NCI-H526 (cell line): ENCODE measurements at regions not wholly inside any gene's neighbourhood (a gene's known extent, or its start where the extent isn't known, plus 50 kb on each side); places are given as distances from the start of the nearest gene placed in this dataset.
A peak's percentile ranks its signal among the peaks of the same experiment; 100 is the strongest.
"Not testable (repeated sequence)": the region's sequence is repeated elsewhere in the genome, so short reads cannot be mapped to it uniquely, and the experiment has no call there.

Experiments used
- DNase-seq, 2 experiments: peaks; one replicate each; lab custom pipeline; 2025; lab: John Stamatoyannopoulos, UW

GRCh38 chr6:147909640-147910039 is 401.1 kb downstream of the SAMD5 start:
- no peak for DNase-seq

GRCh38 chr6:147910281-147910680 is 401.8 kb downstream of the SAMD5 start:
- no peak for DNase-seq

GRCh38 chr6:147911057-147911456 is 402.6 kb downstream of the SAMD5 start:
- DNase-seq: no peak

- DNase-seq: no peak
These were observed 403.2 kb downstream of the SAMD5 start for GRCh38 chr6:147911686-147912085.

GRCh38 chr6:147922799-147923198 is 414.3 kb downstream of the SAMD5 start:
- DNase-seq: no peak

- no peak for DNase-seq
These were observed 416.1 kb downstream of the SAMD5 start for GRCh38 chr6:147924598-147924997.

GRCh38 chr6:147925826-147926225 is 416.8 kb upstream of the SASH1 start:
- DNase-seq: no peak

- no peak for DNase-seq
These were observed 411.9 kb upstream of the SASH1 start for GRCh38 chr6:147930745-147931144.

- no peak for DNase-seq
These were observed 409.4 kb upstream of the SASH1 start for GRCh38 chr6:147933224-147933623.

GRCh38 chr6:147935656-147936055 is 407.0 kb upstream of the SASH1 start:
- DNase-seq: no peak

GRCh38 chr6:147936703-147937470 is 405.8 kb upstream of the SASH1 start:
- DNase-seq: no peak

- DNase-seq: no peak
These were observed 401.5 kb upstream of the SASH1 start for GRCh38 chr6:147941143-147941542.

- no peak for DNase-seq
These were observed 400.3 kb upstream of the SASH1 start for GRCh38 chr6:147942363-147942762.

GRCh38 chr6:147944122-147944521 is 398.5 kb upstream of the SASH1 start:
- DNase-seq: no peak

GRCh38 chr6:147947521-147947920 is 395.1 kb upstream of the SASH1 start:
- no peak for DNase-seq

GRCh38 chr6:147949981-147950622 is 392.5 kb upstream of the SASH1 start:
- DNase-seq: no peak

- no peak for DNase-seq
These were observed 392.0 kb upstream of the SASH1 start for GRCh38 chr6:147950623-147950987.

- no peak for DNase-seq
These were observed 390.9 kb upstream of the SASH1 start for GRCh38 chr6:147951726-147952125.

- no peak for DNase-seq
These were observed 387.7 kb upstream of the SASH1 start for GRCh38 chr6:147954938-147955337.

GRCh38 chr6:147958683-147959082 is 384.0 kb upstream of the SASH1 start:
- no peak for DNase-seq

GRCh38 chr6:147961481-147962141 is 381.0 kb upstream of the SASH1 start:
- no peak for DNase-seq

- DNase-seq: not testable (repeated sequence)
These were observed 377.2 kb upstream of the SASH1 start for GRCh38 chr6:147965448-147965847.

GRCh38 chr6:147970970-147971369 is 371.7 kb upstream of the SASH1 start:
- DNase-seq: peak; percentile 29 to 71
